ENCODE measurements at regions not wholly inside any gene's neighbourhood (a gene's known extent, or its start where the extent isn't known, plus 50 kb on each side); places are given as distances from the start of the nearest gene placed in this dataset.

- H3K4me3 Mint-ChIP-seq = no peak overlapping the region
- H3K36me3 Mint-ChIP-seq = no peaks in the 10 kb centered on the region
- no peak overlapping the region for H3K27ac Mint-ChIP-seq
- H3K4me1 Mint-ChIP-seq = no peaks in the 10 kb centered on the region
- H3K9me3 Mint-ChIP-seq = peaks cover 4% of the 10 kb centered on the region
- no peaks in the 10 kb centered on the region for H3K27me3 Mint-ChIP-seq
- ATAC-seq = no peak
Measured at GRCh38 chr7:153902862-153903261, 149.3 kb upstream of the DPP6 start.

- H3K27me3 Mint-ChIP-seq = no peaks in the 10 kb centered on the region
- H3K27ac Mint-ChIP-seq = no peak overlapping the region
- no peaks in the 10 kb centered on the region for H3K4me1 Mint-ChIP-seq
- no peak overlapping the region for H3K4me3 Mint-ChIP-seq
- peaks cover 3% of the 10 kb centered on the region for H3K9me3 Mint-ChIP-seq
- no peak for ATAC-seq
- H3K36me3 Mint-ChIP-seq = no peaks in the 10 kb centered on the region
Measured at GRCh38 chr7:153912211-153912610, 140.0 kb upstream of the DPP6 start.

- no peaks in the 10 kb centered on the region for H3K4me1 Mint-ChIP-seq
- H3K27ac Mint-ChIP-seq = no peak overlapping the region
- no peaks in the 10 kb centered on the region for H3K27me3 Mint-ChIP-seq
- no peaks in the 10 kb centered on the region for H3K36me3 Mint-ChIP-seq
- peaks cover 3% of the 10 kb centered on the region for H3K9me3 Mint-ChIP-seq
- no peak overlapping the region for H3K4me3 Mint-ChIP-seq
- no peak for ATAC-seq
Measured at GRCh38 chr7:153920126-153920525, 132.1 kb upstream of the DPP6 start.

- no peak overlapping the region for H3K27ac Mint-ChIP-seq
- H3K9me3 Mint-ChIP-seq = peaks cover 4% of the 10 kb centered on the region
- H3K36me3 Mint-ChIP-seq = no peaks in the 10 kb centered on the region
- ATAC-seq = no peak
- H3K27me3 Mint-ChIP-seq = no peaks in the 10 kb centered on the region
- H3K4me1 Mint-ChIP-seq = no peaks in the 10 kb centered on the region
- H3K4me3 Mint-ChIP-seq = no peak overlapping the region
Measured at GRCh38 chr7:153920897-153921296, 131.3 kb upstream of the DPP6 start.

GRCh38 chr7:153921408-153921807 is 130.8 kb upstream of the DPP6 start:
- Mint-ChIP-seq H3K4me1 (no peaks in the 10 kb centered on the region), H3K9me3 (peaks cover 7% of the 10 kb centered on the region), H3K27me3 (no peaks in the 10 kb centered on the region), H3K27ac (no peak overlapping the region), H3K4me3 (no peak overlapping the region), H3K36me3 (no peaks in the 10 kb centered on the region)
- ATAC-seq = no peak

GRCh38 chr7:153930696-153931095 is 121.5 kb upstream of the DPP6 start:
- Mint-ChIP-seq H3K4me3 (no peak overlapping the region), H3K9me3 (peaks cover 15% of the 10 kb centered on the region), H3K27me3 (no peaks in the 10 kb centered on the region), H3K27ac (no peak overlapping the region), H3K4me1 (no peaks in the 10 kb centered on the region), H3K36me3 (no peaks in the 10 kb centered on the region)
- no peak for ATAC-seq

GRCh38 chr7:153934048-153934447 is 118.2 kb upstream of the DPP6 start:
- H3K4me1 Mint-ChIP-seq = no peaks in the 10 kb centered on the region
- no peak overlapping the region for H3K27ac Mint-ChIP-seq
- H3K27me3 Mint-ChIP-seq = no peaks in the 10 kb centered on the region
- peaks cover 6% of the 10 kb centered on the region for H3K9me3 Mint-ChIP-seq
- no peak for ATAC-seq
- no peaks in the 10 kb centered on the region for H3K36me3 Mint-ChIP-seq
- H3K4me3 Mint-ChIP-seq = no peak overlapping the region

GRCh38 chr7:153934629-153935028 is 117.6 kb upstream of the DPP6 start:
- H3K4me3 Mint-ChIP-seq = no peak overlapping the region
- no peak for ATAC-seq
- H3K4me1 Mint-ChIP-seq = no peaks in the 10 kb centered on the region
- no peaks in the 10 kb centered on the region for H3K27me3 Mint-ChIP-seq
- no peak overlapping the region for H3K27ac Mint-ChIP-seq
- peaks cover 4% of the 10 kb centered on the region for H3K9me3 Mint-ChIP-seq
- no peaks in the 10 kb centered on the region for H3K36me3 Mint-ChIP-seq

GRCh38 chr7:153935095-153935494 is 117.1 kb upstream of the DPP6 start:
- H3K9me3 Mint-ChIP-seq = peaks cover 4% of the 10 kb centered on the region
- H3K27me3 Mint-ChIP-seq = no peaks in the 10 kb centered on the region
- H3K27ac Mint-ChIP-seq = no peak overlapping the region

GRCh38 chr7:153938451-153938850 is 113.7 kb upstream of the DPP6 start:
- no peak overlapping the region for H3K4me3 Mint-ChIP-seq
- no peaks in the 10 kb centered on the region for H3K4me1 Mint-ChIP-seq
- peaks cover 3% of the 10 kb centered on the region for H3K9me3 Mint-ChIP-seq
- ATAC-seq = no peak
- H3K27me3 Mint-ChIP-seq = no peaks in the 10 kb centered on the region
- H3K27ac Mint-ChIP-seq = no peak overlapping the region
- no peaks in the 10 kb centered on the region for H3K36me3 Mint-ChIP-seq

More at GRCh38 chr7:153935095-153935494, 117.1 kb upstream of the DPP6 start:
- no peaks in the 10 kb centered on the region for H3K36me3 Mint-ChIP-seq
- H3K4me3 Mint-ChIP-seq = no peak overlapping the region
- ATAC-seq = no peak
- no peaks in the 10 kb centered on the region for H3K4me1 Mint-ChIP-seq

GRCh38 chr7:153939177-153939576 is 113.0 kb upstream of the DPP6 start:
- no peak for ATAC-seq
- Mint-ChIP-seq H3K36me3 (no peaks in the 10 kb centered on the region), H3K27ac (no peak overlapping the region), H3K27me3 (no peaks in the 10 kb centered on the region), H3K9me3 (no peaks in the 10 kb centered on the region), H3K4me1 (no peaks in the 10 kb centered on the region), H3K4me3 (no peak overlapping the region)

GRCh38 chr7:153939654-153940053 is 112.5 kb upstream of the DPP6 start:
- no peaks in the 10 kb centered on the region for H3K4me1 Mint-ChIP-seq
- no peak overlapping the region for H3K27ac Mint-ChIP-seq
- no peak for ATAC-seq
- H3K36me3 Mint-ChIP-seq = no peaks in the 10 kb centered on the region
- H3K27me3 Mint-ChIP-seq = no peaks in the 10 kb centered on the region
- H3K9me3 Mint-ChIP-seq = no peaks in the 10 kb centered on the region
- H3K4me3 Mint-ChIP-seq = no peak overlapping the region

GRCh38 chr7:153941061-153941460 is 111.1 kb upstream of the DPP6 start:
- H3K4me1 Mint-ChIP-seq = no peaks in the 10 kb centered on the region
- H3K4me3 Mint-ChIP-seq = no peak overlapping the region
- no peaks in the 10 kb centered on the region for H3K27me3 Mint-ChIP-seq
- no peak for ATAC-seq
- no peaks in the 10 kb centered on the region for H3K36me3 Mint-ChIP-seq
- no peak overlapping the region for H3K27ac Mint-ChIP-seq
- no peaks in the 10 kb centered on the region for H3K9me3 Mint-ChIP-seq

- Mint-ChIP-seq H3K9me3 (no peaks in the 10 kb centered on the region), H3K27ac (no peak overlapping the region), H3K27me3 (no peaks in the 10 kb centered on the region), H3K4me1 (no peaks in the 10 kb centered on the region), H3K4me3 (no peak overlapping the region), H3K36me3 (no peaks in the 10 kb centered on the region)
- no peak for ATAC-seq
Measured at GRCh38 chr7:153942036-153942435, 110.2 kb upstream of the DPP6 start.

GRCh38 chr7:153943457-153943856 is 108.7 kb upstream of the DPP6 start:
- no peak for ATAC-seq
- H3K4me1 Mint-ChIP-seq = no peaks in the 10 kb centered on the region
- no peaks in the 10 kb centered on the region for H3K9me3 Mint-ChIP-seq
- no peaks in the 10 kb centered on the region for H3K36me3 Mint-ChIP-seq
- H3K27me3 Mint-ChIP-seq = no peaks in the 10 kb centered on the region
- H3K27ac Mint-ChIP-seq = no peak overlapping the region
- H3K4me3 Mint-ChIP-seq = no peak overlapping the region

- Mint-ChIP-seq H3K27me3 (no peaks in the 10 kb centered on the region), H3K4me3 (no peak overlapping the region), H3K36me3 (no peaks in the 10 kb centered on the region), H3K27ac (no peak overlapping the region), H3K4me1 (no peaks in the 10 kb centered on the region), H3K9me3 (no peaks in the 10 kb centered on the region)
- no peak for ATAC-seq
Measured at GRCh38 chr7:153943861-153944260, 108.3 kb upstream of the DPP6 start.

- Mint-ChIP-seq H3K27ac (no peak overlapping the region), H3K4me1 (no peaks in the 10 kb centered on the region), H3K9me3 (peaks cover 8% of the 10 kb centered on the region), H3K27me3 (no peaks in the 10 kb centered on the region), H3K36me3 (no peaks in the 10 kb centered on the region), H3K4me3 (no peak overlapping the region)
- ATAC-seq = no peak
Measured at GRCh38 chr7:153948060-153948459, 104.1 kb upstream of the DPP6 start.
